H1 (cell line): ENCODE measurements at regions not wholly inside any gene's neighbourhood (a gene's known extent, or its start where the extent isn't known, plus 50 kb on each side); places are given as distances from the start of the nearest gene placed in this dataset.
A peak's percentile ranks its signal among the peaks of the same experiment; 100 is the strongest.

Experiments used
- CTCF ChIA-PET: fragments of 300-600 bp; sonication (Branson Sonifier 250); formaldehyde crosslinking; loops from one replicate; lab custom pipeline; 2021; ENCODE audit not compliant: partially characterized antibody; lab: Charles Lee
- POLR2A ChIA-PET: fragments of 300-600 bp; sonication (Branson Sonifier 250); formaldehyde crosslinking; loops from one replicate; lab custom pipeline; 2021; ENCODE audit warnings: inconsistent platforms; ENCODE audit not compliant: partially characterized antibody; lab: Charles Lee
- DNase-seq, 2 experiments: peaks; one replicate each; pipeline versions ENCODE4 v3.0.0 to v3.0.0-alpha.2; 2010 to 2022; ENCODE audit warnings: low spot score in 2 of 2, low read depth in 1 of 2, mixed read lengths in 1 of 2
- FAIRE-seq: peaks from 2 replicates; lab custom pipeline; 2011; peaks lifted over from hg19 to GRCh38; lab: Jason Lieb, UNC
- H2AFZ ChIP-seq: 2 replicates; pipeline ENCODE4 v1.8.1; 2012; ENCODE audit warnings: low read length, inconsistent platforms
- H2AK5ac ChIP-seq: 2 replicates; pipeline ENCODE4 v1.6.1; 2013; ENCODE audit warnings: low read depth, low read length
- H2BK120ac ChIP-seq: replicated peaks from 2 replicates; pipeline ENCODE3; 2013; ENCODE audit warnings: low read depth, low read length, inconsistent platforms
- H2BK12ac ChIP-seq: 2 replicates; pipeline ENCODE4 v1.6.1; 2013; ENCODE audit warnings: low read depth, low read length
- H2BK15ac ChIP-seq: 2 replicates; pipeline ENCODE4 v1.6.1; 2013; ENCODE audit warnings: low read length
- H2BK20ac ChIP-seq: 2 replicates; pipeline ENCODE4 v1.6.1; 2013; ENCODE audit warnings: low read length
- H2BK5ac ChIP-seq: 2 replicates; pipeline ENCODE4 v1.6.1; 2013; ENCODE audit warnings: low read depth, low read length
- H3K14ac ChIP-seq: 2 replicates; pipeline ENCODE4 v1.6.1; 2013; ENCODE audit warnings: inconsistent platforms; ENCODE audit not compliant: insufficient read length
- H3K18ac ChIP-seq: 2 replicates; pipeline ENCODE4 v1.6.1; 2013; ENCODE audit warnings: low read length; ENCODE audit errors: extremely low read depth
- H3K23ac ChIP-seq: 2 replicates; pipeline ENCODE4 v1.6.1; 2013; ENCODE audit warnings: inconsistent platforms; ENCODE audit not compliant: insufficient read length
- H3K23me2 ChIP-seq: 2 replicates; pipeline ENCODE4 v1.6.1; 2013; ENCODE audit warnings: low read depth, low read length
- H3K27ac ChIP-seq: 2 replicates; pipeline ENCODE4 v1.6.1; 2011; ENCODE audit warnings: low read depth, low read length, inconsistent platforms
- H3K27me3 ChIP-seq, 4 experiments: replicated peaks in 1 of 4; 1 replicate in 1 of 4; 2 replicates in 3 of 4; pipeline versions ENCODE4 v1.6.1 to v1.8.1; 2011 to 2013; ENCODE audit warnings: low read length in 3 of 4, mild to moderate bottlenecking in 3 of 4, inconsistent platforms in 2 of 4, mixed read lengths in 2 of 4, moderate library complexity in 1 of 4; ENCODE audit not compliant: control insufficient read depth in 3 of 4, insufficient read depth in 3 of 4; ENCODE audit errors: extremely low read depth in 1 of 4
- H3K36me3 ChIP-seq, 4 experiments: 2 replicates each; pipeline versions ENCODE4 v1.6.1 to v1.8.1; 2011 to 2013; ENCODE audit warnings: mild to moderate bottlenecking in 4 of 4, low read length in 3 of 4, moderate library complexity in 2 of 4, control low read depth in 1 of 4, inconsistent platforms in 1 of 4; ENCODE audit not compliant: insufficient read depth in 4 of 4, control insufficient read depth in 2 of 4
- H3K4ac ChIP-seq: replicated peaks from 2 replicates; pipeline ENCODE3; 2013; ENCODE audit warnings: low read length, low read depth, mixed read lengths, inconsistent platforms; ENCODE audit not compliant: insufficient read length
- H3K4me1 ChIP-seq, 4 experiments: replicated peaks in 1 of 4; 1 replicate in 1 of 4; 2 replicates in 3 of 4; pipeline versions ENCODE4 v1.6.1 to v1.8.1; 2011 to 2013; ENCODE audit warnings: low read length in 3 of 4, inconsistent platforms in 2 of 4, mixed read lengths in 1 of 4; ENCODE audit not compliant: insufficient read depth in 4 of 4, control insufficient read depth in 3 of 4
- H3K4me2 ChIP-seq, 2 experiments: 2 replicates each; pipeline versions ENCODE4 v1.6.1 to v1.8.1; 2011 to 2013; ENCODE audit warnings: low read depth in 2 of 2, low read length in 2 of 2, control low read depth in 1 of 2, inconsistent platforms in 1 of 2, mild to moderate bottlenecking in 1 of 2; ENCODE audit not compliant: insufficient read depth in 1 of 2
- H3K4me3 ChIP-seq, 4 experiments: fragments of 200-600, 300-600 bp in 1 of 4; sonication (generic), shearing (Covaris generic), sonication (Bioruptor Twin) in 1 of 4; 2 replicates each; pipeline versions ENCODE4 v1.5.1 to v1.8.1; 2011 to 2016; ENCODE audit warnings: low read length in 4 of 4, low read depth in 3 of 4, control low read depth in 2 of 4, inconsistent platforms in 2 of 4, mild to moderate bottlenecking in 2 of 4, mixed read lengths in 1 of 4, moderate library complexity in 1 of 4; ENCODE audit not compliant: insufficient read depth in 2 of 4; ENCODE audit errors: extremely low read depth in 1 of 4
- H3K56ac ChIP-seq: replicated peaks from 2 replicates; pipeline ENCODE3; 2013; ENCODE audit warnings: low read depth, mild to moderate bottlenecking, mixed read lengths, low read length, inconsistent platforms; ENCODE audit not compliant: insufficient read length
- H3K79me1 ChIP-seq: 2 replicates; pipeline ENCODE4 v1.6.1; 2013; ENCODE audit warnings: low read depth, low read length, control low read depth
- H3K79me2 ChIP-seq, 2 experiments: 2 replicates each; pipeline versions ENCODE4 v1.6.1 to v1.8.1; 2012 to 2013; ENCODE audit warnings: low read length in 2 of 2, mild to moderate bottlenecking in 2 of 2, inconsistent platforms in 1 of 2; ENCODE audit not compliant: insufficient read depth in 2 of 2, control insufficient read depth in 1 of 2
- H3K9ac ChIP-seq, 4 experiments: replicated peaks in 1 of 4; 1 replicate in 1 of 4; 2 replicates in 3 of 4; pipeline versions ENCODE4 v1.6.1 to v1.8.1; 2011 to 2013; ENCODE audit warnings: low read depth in 3 of 4, low read length in 3 of 4, control low read depth in 2 of 4, mild to moderate bottlenecking in 2 of 4, moderate library complexity in 2 of 4, inconsistent platforms in 1 of 4; ENCODE audit errors: extremely low read depth in 1 of 4
- H3K9me3 ChIP-seq, 2 experiments: 2 replicates each; pipeline versions ENCODE4 v1.6.1 to v1.8.1; 2012 to 2013; ENCODE audit warnings: mild to moderate bottlenecking in 2 of 2, moderate library complexity in 2 of 2, control low read depth in 1 of 2, inconsistent platforms in 1 of 2, low read depth in 1 of 2, low read length in 1 of 2, mixed read lengths in 1 of 2; ENCODE audit not compliant: insufficient read depth in 2 of 2
- H4K20me1 ChIP-seq, 2 experiments: replicated peaks in 1 of 2; 2 replicates each; pipeline versions ENCODE3 to v1.8.1; 2011 to 2013; ENCODE audit warnings: inconsistent platforms in 2 of 2, low read length in 2 of 2, mild to moderate bottlenecking in 1 of 2; ENCODE audit not compliant: insufficient read depth in 2 of 2, control insufficient read depth in 1 of 2
- H4K5ac ChIP-seq: 2 replicates; pipeline ENCODE4 v1.6.1; 2013; ENCODE audit warnings: low read length, low read depth, mixed read lengths, inconsistent platforms; ENCODE audit not compliant: insufficient read length
- H4K8ac ChIP-seq: 2 replicates; pipeline ENCODE4 v1.8.0; 2013; ENCODE audit warnings: mild to moderate bottlenecking, moderate library complexity, low read length, inconsistent platforms; ENCODE audit not compliant: insufficient read depth; ENCODE audit errors: extremely low read depth
- H4K91ac ChIP-seq: replicated peaks from 2 replicates; pipeline ENCODE3; 2013; ENCODE audit warnings: low read length, mixed read lengths, inconsistent platforms; ENCODE audit not compliant: insufficient read length
- WGBS, 2 experiments: shearing (Covaris generic) in 1 of 2; methylation state at CpG; one replicate each; pipeline versions ENCODE4 v1.1.6 to v1.1.7; 2013 to 2015; ENCODE audit warnings: low lambda C conversion rate in 2 of 2, mixed read lengths in 2 of 2, inconsistent platforms in 1 of 2, low coverage in 1 of 2, missing lambda C conversion rate in 1 of 2; ENCODE audit not compliant: insufficient replicate concordance in 2 of 2, insufficient coverage in 1 of 2, insufficient read length in 1 of 2; ENCODE audit errors: extremely low coverage in 1 of 2, missing lambda C conversion rate in 1 of 2; 5-methylcytosine and 5-hydroxymethylcytosine counted together

DNA sequence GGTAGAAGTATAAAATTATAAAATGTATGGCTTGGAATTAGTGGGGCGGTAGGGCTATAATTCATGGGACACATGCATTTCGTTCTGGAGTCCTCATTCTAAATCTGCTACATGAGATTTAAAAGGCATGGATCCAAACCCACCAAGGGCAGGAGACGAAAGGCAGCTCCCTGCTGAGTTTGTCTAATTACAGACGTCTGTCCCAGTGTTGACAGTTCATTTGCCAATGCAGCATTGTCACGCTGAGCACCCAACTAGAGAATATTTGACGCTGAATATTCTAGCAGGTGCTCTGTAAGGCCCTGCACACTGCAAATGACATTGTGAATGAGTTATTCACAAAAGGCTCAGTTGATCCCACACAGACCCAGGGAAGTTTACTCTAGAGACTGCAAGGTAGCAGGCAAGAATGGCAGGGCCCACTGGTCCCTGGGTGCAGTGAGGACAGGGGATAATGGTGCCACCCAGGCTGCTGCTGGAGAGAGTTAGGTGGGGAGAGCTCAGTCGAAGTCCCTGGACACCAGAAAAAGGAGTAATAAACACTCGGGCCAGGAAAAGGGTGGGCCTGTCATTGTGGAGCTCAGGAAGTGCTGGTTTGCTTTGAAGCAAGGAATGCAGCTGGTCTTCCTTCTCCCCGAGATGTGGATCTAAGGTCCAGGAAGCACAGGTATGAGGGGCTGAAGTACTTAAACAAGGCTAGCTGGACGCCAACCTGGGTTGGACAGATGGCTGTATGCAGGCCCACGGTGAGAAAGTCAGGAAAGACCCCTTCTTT is 75.0 kb upstream of the JCAD start:
- H3K36me3 ChIP-seq = no peaks in the 10 kb centered on the region
- 77% methylated on average over 11 of the region's 11 CpGs; no CpG with 5 or more reads in 1 of the 2 experiments for WGBS, 2 experiments
- no peak overlapping the region for H3K18ac ChIP-seq
- no peak overlapping the region for H3K56ac ChIP-seq
- ChIA-PET POLR2A (no interaction called here), CTCF (interaction anchor here (0.9 to 1.2 kb wide), 2 partner anchors 19 to 21 kb away, joined by 3 to 4 read pairs; no protein-coding TSS in a partner anchor)
- no peak overlapping the region for H4K91ac ChIP-seq
- no peak overlapping the region for H3K4ac ChIP-seq
- H2BK20ac ChIP-seq = no peak overlapping the region
- FAIRE-seq (no peak), DNase-seq (no peak)
- H2BK12ac ChIP-seq = no peak overlapping the region
- no peaks in the 10 kb centered on the region for H3K4me1 ChIP-seq
- no peak overlapping the region for H3K4me2 ChIP-seq
- H3K14ac ChIP-seq = no peak overlapping the region
- no peaks in the 10 kb centered on the region for H3K79me1 ChIP-seq
- H2BK15ac ChIP-seq = no peak overlapping the region
- no peak overlapping the region for H2BK120ac ChIP-seq
- H3K23me2 ChIP-seq = peaks cover 2% of the 10 kb centered on the region; the same call in 1 of the 2 replicates
- H3K23ac ChIP-seq = no peak overlapping the region
- H3K79me2 ChIP-seq = no peaks in the 10 kb centered on the region
- no peaks in the 10 kb centered on the region; a peak in 1 of 4 replicates for H3K9me3 ChIP-seq
- H2BK5ac ChIP-seq = no peak overlapping the region
- H3K27ac ChIP-seq = no peak overlapping the region
- no peak overlapping the region for H4K8ac ChIP-seq
- no peaks in the 10 kb centered on the region for H3K27me3 ChIP-seq
- H2AK5ac ChIP-seq = no peak overlapping the region
- no peak overlapping the region for H3K9ac ChIP-seq
- no peaks in the 10 kb centered on the region for H4K20me1 ChIP-seq
- H3K4me3 ChIP-seq = no peak overlapping the region
- no peak overlapping the region for H4K5ac ChIP-seq
- 0 out of 2 replicates have a peak overlapping the region, but pooled peaks have one; percentile 53 for H2AFZ ChIP-seq
